Fibroblast of lung (primary cell): ENCODE measurements at regions not wholly inside any gene's neighbourhood (a gene's known extent, or its start where the extent isn't known, plus 50 kb on each side); places are given as distances from the start of the nearest gene placed in this dataset.

Source experiments
- CTCF ChIP-seq, 2 donors: IDR thresholded peaks in 1 of 2; conservative IDR thresholded peaks in 1 of 2; 1 replicate in 1 of 2; 2 replicates in 1 of 2; pipeline ENCODE4 v1.5.1; 2011 to 2012; ENCODE audit warnings: low read length in 2 of 2, control low read depth in 1 of 2, inconsistent platforms in 1 of 2, low read depth in 1 of 2, mild to moderate bottlenecking in 1 of 2
- EZH2 ChIP-seq: IDR thresholded peaks from 2 replicates; pipeline ENCODE4 v1.5.1; 2012; ENCODE audit warnings: low read length, control low read depth, mild to moderate bottlenecking; ENCODE audit errors: missing control alignments

GRCh38 chr1:181148636-181149035 is 60.1 kb downstream of the IER5 start:
- TF ChIP-seq CTCF (conservative IDR thresholded peaks at IDR 0.05 in 1 of 2, IDR thresholded peaks at IDR 0.05 in 1 of 2; ENCODE audit: low read depth in 1 of 2, low read length in 2 of 2) (no peak), EZH2 (no peak)
